ENCODE measurements at regions not wholly inside any gene's neighbourhood (a gene's known extent, or its start where the extent isn't known, plus 50 kb on each side); places are given as distances from the start of the nearest gene placed in this dataset.

DNA sequence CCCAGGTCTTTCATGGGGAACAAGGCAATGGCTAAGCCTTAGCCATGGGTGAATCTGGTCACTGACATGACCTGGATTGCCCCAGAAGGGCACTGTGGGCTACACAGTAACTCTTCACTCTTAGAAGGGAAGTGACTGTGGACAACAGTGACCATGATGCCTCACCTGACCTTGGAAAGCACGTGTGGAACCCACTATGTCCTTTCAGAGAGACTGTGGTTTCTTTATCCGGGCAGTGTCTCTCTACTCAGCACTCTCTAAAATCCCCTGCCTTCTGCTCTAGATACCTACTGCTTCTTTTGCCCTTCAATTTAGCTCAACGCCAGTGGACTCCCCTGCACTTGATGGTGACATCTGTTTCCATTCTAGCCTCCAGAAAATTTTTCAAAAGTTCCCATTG lies 66.1 kb upstream of the ANKFN1 start:
- no peak for DNase-seq (ENCODE audit: low read depth)

DNA sequence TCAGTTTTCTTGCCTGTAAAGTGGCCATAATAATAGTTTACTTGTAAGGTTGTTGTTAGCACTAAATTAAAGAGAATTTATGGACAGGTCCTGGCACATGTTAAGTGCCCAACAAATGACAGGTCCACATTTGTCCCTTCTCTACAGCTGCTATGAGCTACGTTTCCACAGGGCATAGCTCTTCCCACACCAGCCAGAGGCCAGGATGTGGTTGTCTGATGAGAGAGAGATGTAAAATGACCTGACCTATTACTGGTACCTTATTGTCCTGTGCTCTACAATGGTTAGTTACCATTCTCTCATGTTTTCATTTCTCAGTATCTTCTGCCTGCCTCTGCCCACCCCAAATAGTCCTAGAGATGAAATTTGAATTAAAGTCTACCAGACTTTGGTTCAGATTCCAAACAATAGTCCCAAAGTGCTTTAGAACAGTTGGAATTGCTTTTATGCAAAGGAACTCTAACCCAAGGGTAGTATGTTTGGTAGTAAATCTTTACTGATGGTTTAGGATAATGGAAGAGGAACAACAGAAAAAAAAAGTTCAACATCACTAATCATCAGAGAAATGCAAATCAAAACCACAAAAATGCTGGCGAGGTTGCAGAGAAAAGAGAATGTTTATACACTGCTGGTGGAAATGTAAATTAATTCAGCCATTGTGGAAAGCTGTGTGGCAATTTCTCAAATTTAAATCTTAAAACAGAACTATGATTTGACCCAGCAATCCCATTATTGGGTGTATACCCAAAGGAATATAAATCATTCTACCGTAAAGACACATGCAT lies 57.1 kb upstream of the ANKFN1 start:
- no peak for DNase-seq (ENCODE audit: low read depth)

DNA sequence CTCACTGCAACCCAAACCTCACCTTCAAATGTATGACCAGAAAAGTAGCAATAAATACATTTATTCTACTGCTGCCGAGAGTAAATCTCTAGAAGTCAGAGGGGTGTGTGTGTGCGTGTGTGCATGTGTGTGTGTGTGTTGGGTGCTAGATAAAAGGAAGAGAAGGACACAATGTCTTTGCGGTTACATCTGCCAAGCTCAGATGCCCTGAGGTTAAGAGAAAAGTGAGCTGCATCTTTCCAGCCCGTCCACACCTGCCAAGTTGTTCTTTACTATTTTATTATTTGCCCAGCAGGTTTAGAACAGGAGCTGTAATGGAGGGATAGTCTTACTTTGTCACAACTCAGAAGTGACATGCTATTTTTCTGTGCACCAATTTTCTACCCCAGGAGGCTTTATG lies 54.5 kb upstream of the ANKFN1 start:
- no peak for DNase-seq (ENCODE audit: low read depth)

DNA sequence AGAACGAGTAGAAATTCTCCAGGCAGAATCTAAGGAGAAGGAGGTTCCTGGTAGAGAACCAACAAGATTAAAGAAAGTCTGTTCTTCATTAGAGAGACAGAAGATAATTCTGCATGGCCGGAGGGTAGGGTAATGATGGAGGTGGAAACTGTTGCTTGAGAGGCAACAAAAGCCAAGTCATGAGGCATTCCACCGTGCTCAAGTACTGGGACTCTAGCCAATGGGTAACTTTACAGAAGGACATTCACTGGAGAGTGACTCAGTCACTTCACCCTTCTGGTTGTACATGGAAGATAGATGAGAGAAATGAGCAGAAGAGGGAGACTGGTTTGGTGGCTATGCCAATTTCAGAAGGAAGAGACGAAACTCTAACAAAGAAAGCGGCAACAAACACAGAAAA lies 53.6 kb upstream of the ANKFN1 start:
- no peak for DNase-seq (ENCODE audit: low read depth)

All from forelimb muscle (tissue), 1 donor.